CD4-positive, alpha-beta memory T cell (primary cell): ENCODE measurements at regions not wholly inside any gene's neighbourhood (a gene's known extent, or its start where the extent isn't known, plus 50 kb on each side); places are given as distances from the start of the nearest gene placed in this dataset.
"Not testable (repeated sequence)": the region's sequence is repeated elsewhere in the genome, so short reads cannot be mapped to it uniquely, and the experiment has no call there.

Source experiments
- CTCF ChIA-PET: fragments of 350-600 bp; sonication (Branson Sonifier 250); formaldehyde crosslinking; loops from one replicate; lab custom pipeline; 2021; ENCODE audit warnings: inconsistent platforms; ENCODE audit not compliant: partially characterized antibody; lab: Charles Lee
- POLR2A ChIA-PET: fragments of 350-600 bp; sonication (Branson Sonifier 250); formaldehyde crosslinking; loops from one replicate; lab custom pipeline; 2021; ENCODE audit not compliant: partially characterized antibody; lab: Charles Lee
- DNase-seq, 5 donors: peaks; one replicate each; pipeline versions ENCODE4 v3.0.0 to v3.0.0-alpha.2; 2020 to 2022; ENCODE audit warnings: mixed read lengths in 1 of 5
- H3K27ac ChIP-seq: one replicate; pipeline ENCODE4 v1.7.0; 2013; ENCODE audit warnings: low read depth, low read length
- H3K27me3 ChIP-seq: 2 replicates; pipeline ENCODE4 v1.7.0; 2013; ENCODE audit warnings: mild to moderate bottlenecking, low read length, moderate library complexity; ENCODE audit not compliant: insufficient read depth
- H3K36me3 ChIP-seq: 2 replicates; pipeline ENCODE4 v1.7.0; 2013; ENCODE audit warnings: mild to moderate bottlenecking, low read length, moderate library complexity; ENCODE audit not compliant: insufficient read depth
- H3K4me1 ChIP-seq: 2 replicates; pipeline ENCODE4 v1.7.0; 2013; ENCODE audit warnings: mild to moderate bottlenecking, low read length, moderate library complexity; ENCODE audit not compliant: insufficient read depth
- H3K4me3 ChIP-seq, 2 donors: one replicate each; pipeline ENCODE4 v1.7.0; 2013; ENCODE audit warnings: low read length in 2 of 2, mild to moderate bottlenecking in 1 of 2
- H3K9me3 ChIP-seq, 2 donors: one replicate each; pipeline ENCODE4 v1.7.0; 2013; ENCODE audit warnings: low read length in 2 of 2, control low read depth in 1 of 2; ENCODE audit not compliant: control insufficient read depth in 1 of 2
- H3K27ac Mint-ChIP-seq, 7 donors: one replicate each; pipeline ENCODE4 v1.8.0; 2020 to 2021; ENCODE audit warnings: mixed read lengths in 7 of 7, mild to moderate bottlenecking in 6 of 7, inconsistent platforms in 3 of 7, moderate library complexity in 3 of 7
- H3K27me3 Mint-ChIP-seq, 2 donors: one replicate each; pipeline ENCODE4 v1.8.0; 2020 to 2021; ENCODE audit warnings: mixed read lengths in 2 of 2
- H3K36me3 Mint-ChIP-seq, 2 donors: one replicate each; pipeline ENCODE4 v1.8.0; 2020 to 2021; ENCODE audit warnings: mixed read lengths in 2 of 2, inconsistent platforms in 1 of 2, mild to moderate bottlenecking in 1 of 2
- H3K4me1 Mint-ChIP-seq, 4 donors: one replicate each; pipeline ENCODE4 v1.8.0; 2020 to 2021; ENCODE audit warnings: mixed read lengths in 4 of 4, mild to moderate bottlenecking in 1 of 4
- H3K4me3 Mint-ChIP-seq, 8 donors: one replicate each; pipeline ENCODE4 v1.8.0; 2020 to 2021; ENCODE audit warnings: mixed read lengths in 8 of 8, mild to moderate bottlenecking in 7 of 8, moderate library complexity in 6 of 8, inconsistent platforms in 3 of 8
- H3K9me3 Mint-ChIP-seq, 8 donors: one replicate each; pipeline ENCODE4 v1.8.0; 2020 to 2021; ENCODE audit warnings: mixed read lengths in 8 of 8, mild to moderate bottlenecking in 5 of 8, inconsistent platforms in 3 of 8, moderate library complexity in 1 of 8
- intact Hi-C: fragments of 100-400 bp; cut with micrococcal nuclease; formaldehyde crosslinking; loops from one replicate; pipeline ENCODE4 v1.15.1; 2023

- POLR2A ChIA-PET: no interaction called here
- CTCF ChIA-PET: no interaction called here
- Mint-ChIP-seq H3K27me3 (peaks cover 0 to 10% of the 10 kb centered on the region in 2 donors), H3K4me3 (no peak overlapping the region), H3K9me3 (peaks cover 0 to 3% (median 0%) of the 10 kb centered on the region in 8 donors), H3K27ac (peak overlapping the region in 1 of 7 donors; percentile 38), H3K36me3 (no peaks in the 10 kb centered on the region), H3K4me1 (no peaks in the 10 kb centered on the region)
- Histone ChIP-seq H3K4me3 (no peak overlapping the region), H3K4me1 (no peaks in the 10 kb centered on the region), H3K9me3 (no peaks in the 10 kb centered on the region), H3K27me3 (no peaks in the 10 kb centered on the region), H3K27ac (no peak overlapping the region), H3K36me3 (no peaks in the 10 kb centered on the region)
- intact Hi-C loops: no loop called here
- DNase-seq: no peak
Observed at GRCh38 chr14:55837467-55837866, 257.5 kb downstream of the KTN1 start.

DNA sequence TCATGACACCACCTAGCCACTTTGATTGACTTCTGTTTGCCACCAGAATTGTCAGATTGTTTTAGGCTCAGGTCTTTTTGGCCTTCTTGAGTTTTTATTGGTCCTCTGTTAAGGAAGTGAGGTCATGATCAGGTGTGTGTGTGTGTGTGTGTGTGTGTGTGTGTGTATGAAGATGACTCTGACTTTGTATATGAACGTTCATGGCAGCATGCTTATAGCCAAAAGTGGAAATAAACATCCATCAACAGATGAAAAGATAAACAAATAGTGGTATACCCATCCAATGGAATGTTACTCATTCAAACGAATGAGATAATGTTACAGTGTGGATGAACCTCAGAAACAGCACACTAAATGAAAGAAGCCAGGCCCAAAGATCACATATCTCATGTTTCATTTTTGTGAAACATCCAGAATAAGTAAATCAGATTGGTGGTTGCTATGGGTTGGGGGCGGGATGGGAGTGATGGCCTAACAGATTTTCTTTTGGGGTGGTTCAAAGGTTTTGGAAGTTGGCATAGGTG is 258.6 kb downstream of the KTN1 start:
- Mint-ChIP-seq H3K4me1 (no peaks in the 10 kb centered on the region), H3K27me3 (peaks cover 0 to 10% of the 10 kb centered on the region in 2 donors), H3K36me3 (no peaks in the 10 kb centered on the region), H3K4me3 (no peak overlapping the region), H3K27ac (peak overlapping the region in 1 of 7 donors; percentile 58), H3K9me3 (peaks cover 0 to 3% (median 0%) of the 10 kb centered on the region in 8 donors)
- Histone ChIP-seq H3K36me3 (no peaks in the 10 kb centered on the region), H3K27ac (no peak overlapping the region), H3K9me3 (no peaks in the 10 kb centered on the region), H3K27me3 (no peaks in the 10 kb centered on the region), H3K4me1 (no peaks in the 10 kb centered on the region), H3K4me3 (no peak overlapping the region)
- POLR2A ChIA-PET: no interaction called here
- CTCF ChIA-PET: interaction anchor here (1.1 kb wide), 1 partner anchor 9 kb away, joined by 3 read pairs; no protein-coding TSS in a partner anchor
- DNase-seq: no peak
- intact Hi-C loops: no loop called here

DNA sequence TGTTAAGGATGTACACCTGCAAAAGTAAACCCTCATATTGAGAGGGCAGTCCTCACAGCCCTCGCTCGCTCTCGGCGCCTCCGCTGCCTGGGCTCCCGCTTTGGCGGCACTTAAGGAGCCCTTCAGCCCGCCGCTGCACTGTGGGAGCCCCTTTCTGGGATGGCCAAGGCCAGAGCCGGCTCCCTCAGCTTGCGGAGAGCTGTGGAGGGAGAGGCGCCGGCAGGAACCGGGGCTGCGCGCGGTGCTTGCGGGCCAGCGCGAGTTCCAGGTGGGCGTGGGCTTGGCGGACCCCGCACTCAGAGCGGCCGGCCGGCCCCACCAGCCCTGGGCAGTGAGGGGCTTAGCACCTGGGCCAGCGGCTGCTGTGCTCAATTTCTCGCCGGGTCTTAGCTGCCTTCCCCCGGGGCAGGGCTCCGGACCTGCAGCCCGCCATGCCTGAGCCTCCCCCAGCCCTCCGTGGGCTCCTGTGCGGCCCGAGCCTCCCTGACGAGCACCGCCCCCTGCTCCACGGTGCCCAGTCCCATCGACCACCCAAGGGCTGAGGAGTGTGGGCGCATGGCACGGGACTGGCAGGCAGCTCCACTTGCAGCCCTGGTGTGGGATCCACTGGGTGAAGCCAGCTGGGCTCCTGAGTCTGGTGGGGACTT is 259.4 kb downstream of the KTN1 start:
- H3K9me3 Mint-ChIP-seq, intact Hi-C loops, H3K4me3 Mint-ChIP-seq, H3K27ac Mint-ChIP-seq, H3K27me3 ChIP-seq, H3K36me3 ChIP-seq, H3K4me3 ChIP-seq, H3K36me3 Mint-ChIP-seq, H3K9me3 ChIP-seq, H3K27ac ChIP-seq, CTCF ChIA-PET, DNase-seq, H3K4me1 ChIP-seq, POLR2A ChIA-PET, H3K27me3 Mint-ChIP-seq, H3K4me1 Mint-ChIP-seq: not testable (repeated sequence)

DNA sequence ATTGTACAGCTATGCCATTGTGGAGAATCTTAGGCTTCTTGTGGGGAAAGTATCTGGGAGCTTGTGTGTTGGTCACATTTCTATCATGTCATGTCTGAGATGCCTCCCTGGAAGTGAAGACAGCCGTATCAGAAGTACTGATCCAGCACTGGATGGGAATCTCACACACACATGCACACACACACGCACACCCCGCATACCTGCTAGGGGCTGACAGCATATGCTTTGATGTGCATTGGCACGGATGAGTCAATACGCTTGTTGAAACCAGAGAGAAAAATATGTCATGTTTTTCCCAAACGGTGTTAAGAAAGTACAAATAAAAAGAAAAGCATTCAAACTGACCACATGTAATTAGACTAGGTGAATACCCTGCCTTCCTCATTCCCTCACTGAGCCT is 260.8 kb downstream of the KTN1 start:
- no peak overlapping the region for H3K4me3 ChIP-seq
- no peak for DNase-seq
- peaks cover 0 to 7% of the 10 kb centered on the region in 2 donors for H3K27me3 Mint-ChIP-seq
- H3K4me1 Mint-ChIP-seq: no peaks in the 10 kb centered on the region
- ChIA-PET CTCF (no interaction called here), POLR2A (no interaction called here)
- peaks cover 0 to 4% (median 0%) of the 10 kb centered on the region in 8 donors for H3K9me3 Mint-ChIP-seq
- H3K27me3 ChIP-seq: no peaks in the 10 kb centered on the region
- H3K27ac Mint-ChIP-seq: peak overlapping the region in 1 of 7 donors; percentile 18
- H3K36me3 Mint-ChIP-seq: no peaks in the 10 kb centered on the region
- H3K36me3 ChIP-seq: no peaks in the 10 kb centered on the region
- H3K27ac ChIP-seq: no peak overlapping the region
- intact Hi-C loops: no loop called here
- H3K4me3 Mint-ChIP-seq: no peak overlapping the region
- no peaks in the 10 kb centered on the region for H3K4me1 ChIP-seq
- H3K9me3 ChIP-seq: no peaks in the 10 kb centered on the region

DNA sequence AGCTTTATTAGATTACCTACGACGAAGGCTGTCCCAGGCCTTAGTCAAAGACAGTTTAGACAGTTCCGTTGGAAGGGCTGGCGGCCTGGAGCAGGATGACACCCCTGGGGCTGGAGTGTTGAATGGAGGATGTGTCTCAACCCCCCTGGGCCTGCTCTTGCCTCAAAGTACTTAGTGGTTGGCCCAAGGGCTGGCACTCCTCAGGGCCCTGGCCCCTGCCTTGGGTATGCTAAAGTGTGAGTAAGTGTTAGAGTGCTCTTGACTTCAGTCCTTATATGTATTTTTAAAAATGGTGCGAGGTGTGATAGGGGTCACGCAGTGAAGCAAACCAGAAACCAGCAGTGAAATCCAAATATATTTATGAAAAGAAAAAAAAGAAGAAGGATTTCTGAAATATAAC is 261.6 kb downstream of the KTN1 start:
- ChIA-PET CTCF (no interaction called here), POLR2A (no interaction called here)
- Mint-ChIP-seq H3K27me3 (peaks cover 0 to 6% of the 10 kb centered on the region in 2 donors), H3K9me3 (peaks cover 0 to 4% (median 0%) of the 10 kb centered on the region in 8 donors), H3K27ac (no peak overlapping the region), H3K4me3 (no peak overlapping the region), H3K36me3 (no peaks in the 10 kb centered on the region), H3K4me1 (no peaks in the 10 kb centered on the region)
- Histone ChIP-seq H3K36me3 (no peaks in the 10 kb centered on the region), H3K27me3 (no peaks in the 10 kb centered on the region), H3K4me1 (no peaks in the 10 kb centered on the region), H3K9me3 (no peaks in the 10 kb centered on the region), H3K27ac (no peak overlapping the region), H3K4me3 (no peak overlapping the region)
- no peak for DNase-seq
- intact Hi-C loops: no loop called here

DNA sequence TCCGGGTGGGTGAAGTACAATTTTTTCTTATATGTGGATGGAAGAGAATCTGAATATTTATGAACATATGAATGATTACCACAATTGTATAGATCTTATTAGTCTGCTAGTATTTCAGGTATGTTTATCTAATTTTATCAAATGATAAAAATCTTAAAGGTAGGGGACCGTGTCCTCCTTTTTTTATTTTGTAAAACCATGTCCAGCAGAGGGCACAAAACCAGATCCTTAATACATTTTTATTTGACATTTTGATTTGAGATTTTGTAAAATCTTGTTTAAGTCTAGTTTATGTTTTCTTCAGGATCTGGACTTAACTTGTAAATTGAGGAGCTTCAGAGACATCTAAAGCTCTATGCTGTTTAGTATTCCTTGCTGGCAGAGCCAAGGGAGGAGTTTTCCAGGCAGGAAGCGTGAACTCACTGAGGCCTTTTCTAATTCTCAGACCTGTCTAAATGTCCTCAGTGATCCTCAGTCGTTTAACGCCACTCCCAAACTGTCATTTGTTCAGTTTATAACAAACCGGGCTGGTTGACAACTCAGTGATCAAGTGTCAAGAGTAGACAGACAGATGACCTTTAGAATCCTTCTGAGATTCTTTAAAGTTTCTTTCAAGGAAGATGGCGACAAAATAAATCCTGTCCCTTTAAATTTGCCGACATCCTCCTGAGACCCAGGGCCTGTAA is 263.9 kb downstream of the KTN1 start:
- H3K4me3 Mint-ChIP-seq: no peak overlapping the region
- no peaks in the 10 kb centered on the region for H3K36me3 ChIP-seq
- H3K4me1 ChIP-seq: no peaks in the 10 kb centered on the region
- no peak overlapping the region for H3K27ac Mint-ChIP-seq
- no peaks in the 10 kb centered on the region for H3K4me1 Mint-ChIP-seq
- H3K9me3 ChIP-seq: no peaks in the 10 kb centered on the region
- no peak overlapping the region for H3K4me3 ChIP-seq
- H3K27ac ChIP-seq: no peak overlapping the region
- peaks cover 0 to 2% of the 10 kb centered on the region in 2 donors for H3K27me3 Mint-ChIP-seq
- H3K9me3 Mint-ChIP-seq: peaks cover 0 to 2% (median 0%) of the 10 kb centered on the region in 8 donors
- no peaks in the 10 kb centered on the region for H3K36me3 Mint-ChIP-seq
- DNase-seq: no peak
- ChIA-PET POLR2A (no interaction called here), CTCF (interaction anchor here (0.7 to 1.7 kb wide), 3 partner anchors 12 to 62 kb away, joined by 3 to 4 read pairs (median 3); no protein-coding TSS in a partner anchor)
- no peaks in the 10 kb centered on the region for H3K27me3 ChIP-seq
- intact Hi-C loops: no loop called here

DNA sequence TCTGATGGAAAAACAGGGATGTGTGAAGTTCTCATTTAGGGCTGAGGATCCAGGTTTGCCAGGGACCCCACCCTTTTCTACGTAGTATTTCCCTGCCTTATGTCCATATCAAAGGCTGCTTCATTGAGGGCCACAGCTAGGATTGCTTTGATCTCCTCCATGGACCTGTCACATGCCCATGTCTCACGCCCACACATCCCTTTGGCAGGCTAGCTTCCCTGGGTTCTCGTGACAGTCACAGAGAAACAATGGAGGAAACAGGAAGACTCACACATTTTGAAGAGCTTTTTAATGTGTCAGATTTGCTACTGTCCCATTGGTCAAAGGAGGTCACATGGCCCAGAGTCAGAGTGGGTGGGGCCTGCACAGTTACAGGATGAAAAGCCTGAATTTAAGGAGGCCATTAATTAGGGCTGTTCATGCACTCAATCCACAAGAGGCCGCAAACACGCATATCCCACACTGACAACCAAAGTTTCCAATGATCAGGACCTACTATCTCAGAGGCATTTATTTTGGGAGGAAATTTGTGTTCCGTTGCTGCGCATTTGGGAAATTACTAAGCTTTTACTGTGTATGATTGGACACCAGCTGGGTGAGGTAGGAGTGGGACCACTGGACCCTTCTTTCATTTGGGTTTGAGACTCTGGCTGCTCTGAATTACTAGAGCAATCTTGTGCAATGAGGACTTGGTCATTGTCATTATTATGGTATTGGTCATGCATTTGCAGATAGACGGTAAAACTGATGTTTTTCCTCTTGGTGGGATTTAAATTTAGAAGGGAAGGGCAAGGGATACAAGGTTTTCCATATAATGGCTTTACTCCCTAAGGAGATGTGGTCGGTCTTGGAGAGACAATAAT is 266.2 kb downstream of the KTN1 start:
- intact Hi-C loops: no loop called here
- H3K4me3 ChIP-seq: no peak overlapping the region
- DNase-seq: no peak
- H3K36me3 ChIP-seq: no peaks in the 10 kb centered on the region
- ChIA-PET CTCF (no interaction called here), POLR2A (no interaction called here)
- Mint-ChIP-seq H3K36me3 (no peaks in the 10 kb centered on the region), H3K27me3 (peaks cover 0 to 6% of the 10 kb centered on the region in 2 donors), H3K27ac (no peak overlapping the region), H3K4me3 (no peak overlapping the region), H3K9me3 (peaks cover 0 to 2% (median 0%) of the 10 kb centered on the region in 8 donors), H3K4me1 (no peaks in the 10 kb centered on the region)
- no peak overlapping the region for H3K27ac ChIP-seq
- H3K4me1 ChIP-seq: no peaks in the 10 kb centered on the region
- H3K27me3 ChIP-seq: no peaks in the 10 kb centered on the region
- H3K9me3 ChIP-seq: no peaks in the 10 kb centered on the region
